Transverse colon (tissue), 4 donors: ENCODE measurements at regions not wholly inside any gene's neighbourhood (a gene's known extent, or its start where the extent isn't known, plus 50 kb on each side); places are given as distances from the start of the nearest gene placed in this dataset.

Experiments used
- DNase-seq: peaks from one replicate; pipeline ENCODE4 v3.0.0-alpha.2; 2019
- H3K27ac ChIP-seq, 4 donors: fragments of 200-600 bp; sonication (generic); 2 replicates each; pipeline ENCODE4 v1.5.1; 2016 to 2018; ENCODE audit warnings: inconsistent platforms in 4 of 4
- H3K27me3 ChIP-seq: fragments of 200-600 bp; sonication (generic); 2 replicates; pipeline ENCODE4 v1.5.1; 2017; ENCODE audit warnings: inconsistent platforms
- H3K36me3 ChIP-seq, 4 donors: fragments of 200-600 bp; sonication (generic); 2 replicates each; pipeline ENCODE4 v1.5.1; 2017 to 2019; ENCODE audit warnings: inconsistent platforms in 4 of 4
- H3K4me1 ChIP-seq, 4 donors: fragments of 200-600 bp; sonication (generic); 2 replicates each; pipeline ENCODE4 v1.5.1; 2017 to 2020; ENCODE audit warnings: inconsistent platforms in 4 of 4
- H3K4me3 ChIP-seq, 4 donors: fragments of 200-600 bp; sonication (generic); 1 replicate in 1 of 4; 2 replicates in 3 of 4; pipeline versions ENCODE4 v1.5.1 to v1.6.1; 2017 to 2019; ENCODE audit warnings: inconsistent platforms in 4 of 4
- H3K9me3 ChIP-seq, 2 donors: fragments of 200-600 bp; sonication (generic); 2 replicates each; pipeline ENCODE4 v1.5.1; 2017 to 2019; ENCODE audit warnings: inconsistent platforms in 2 of 2
- CTCF ChIP-seq, 5 experiments: fragments of 200-600 bp in 3 of 5; fragments of 450-650 bp in 2 of 5; sonication (generic) in 3 of 5; IDR thresholded peaks; 1 replicate in 2 of 5; 2 replicates in 3 of 5; pipeline ENCODE4 v1.5.1; 2016 to 2017; ENCODE audit warnings: antibody characterized with exemption in 5 of 5, inconsistent platforms in 3 of 5, mild to moderate bottlenecking in 2 of 5, moderate library complexity in 1 of 5
- EP300 ChIP-seq: sonication (generic); formaldehyde crosslinking; IDR thresholded peaks from one replicate; pipeline ENCODE4 v1.6.1; 2017; ENCODE audit warnings: antibody characterized with exemption, low read depth
- POLR2A ChIP-seq: fragments of 450-650 bp; IDR thresholded peaks from one replicate; pipeline ENCODE4 v1.6.1; 2016; ENCODE audit warnings: antibody characterized with exemption, mild to moderate bottlenecking, moderate library complexity
- POLR2AphosphoS5 ChIP-seq, 3 donors: sonication (generic); formaldehyde crosslinking; IDR thresholded peaks; one replicate each; pipeline ENCODE4 v1.6.1; 2016; ENCODE audit warnings: antibody characterized with exemption in 3 of 3
- WGBS, 2 donors: methylation state at CpG; one replicate each; pipeline ENCODE4 v1.1.5; 2018; ENCODE audit warnings: low coverage in 1 of 2; 5-methylcytosine and 5-hydroxymethylcytosine counted together
- in situ Hi-C, 4 donors: fragments of 200-750 bp; cut with MboI; loops; one replicate each; pipeline versions ENCODE4 v1.15.0 to v1.15.1; 2017; ENCODE audit warnings: low sequenced_read_pairs in 3 of 4, low pct_ligation_motif_present in 1 of 4, low pct_unique_long_range_greater_than_20kb in 1 of 4
- intact Hi-C: fragments of 100-400 bp; cut with DNase I; formaldehyde crosslinking; loops from one replicate; pipeline ENCODE4 v1.15.1; 2023; ENCODE audit warnings: low total_unique reads

DNA sequence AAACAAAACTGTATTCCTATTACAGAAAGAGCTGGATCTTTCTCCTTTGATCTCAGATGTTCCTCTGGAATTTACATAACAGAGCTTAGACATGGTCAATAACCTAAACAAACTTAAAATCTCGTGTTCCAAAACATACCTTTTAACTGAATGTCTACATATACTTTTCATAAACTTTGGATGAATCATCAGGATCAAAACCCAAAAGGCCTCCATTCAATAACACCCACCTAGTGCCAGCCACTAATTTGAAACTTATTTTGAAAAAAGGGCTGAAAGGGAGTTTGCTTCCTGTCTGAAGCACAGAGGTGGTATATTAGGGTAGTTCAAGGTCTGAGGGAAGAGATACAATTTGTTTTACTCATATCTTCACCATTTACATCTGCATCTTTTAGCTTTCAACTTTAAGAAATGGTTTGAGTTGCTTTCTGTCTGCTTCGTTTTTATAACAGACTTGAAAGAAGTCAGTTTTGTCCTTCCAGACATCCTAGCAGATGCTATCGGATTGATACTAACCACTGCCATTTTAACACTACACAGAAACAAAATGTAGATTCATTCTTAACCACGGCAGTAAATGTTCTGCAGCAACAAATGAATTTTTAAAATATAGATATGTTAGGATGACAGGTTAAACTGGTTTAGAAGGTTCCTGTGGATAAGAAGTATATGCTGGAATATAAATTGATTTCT, 242.8 kb upstream of the DKK2 start:
- H3K27me3 ChIP-seq: no peaks in the 10 kb centered on the region
- intact Hi-C loops: no loop called here
- TF ChIP-seq POLR2A (no peak), POLR2AphosphoS5 (IDR thresholded peaks at IDR 0.05) (no peak), CTCF (IDR thresholded peaks at IDR 0.05) (no peak), EP300 (no peak)
- in situ Hi-C loops: no loop called here
- no peaks in the 10 kb centered on the region for H3K9me3 ChIP-seq
- no peak overlapping the region for H3K4me3 ChIP-seq
- DNase-seq: no peak
- H3K4me1 ChIP-seq: no peaks in the 10 kb centered on the region
- no peaks in the 10 kb centered on the region for H3K36me3 ChIP-seq
- H3K27ac ChIP-seq: no peak overlapping the region
- WGBS, 2 donors: 46 to 60% methylated on average over 4 of the region's 4 CpGs

GRCh38 chr4:107276052-107276451, 239.9 kb upstream of the DKK2 start:
- H3K4me1 ChIP-seq: no peaks in the 10 kb centered on the region
- no peak overlapping the region for H3K27ac ChIP-seq
- intact Hi-C loops: no loop called here
- H3K9me3 ChIP-seq: no peaks in the 10 kb centered on the region
- no peak for DNase-seq
- in situ Hi-C loops: no loop called here
- H3K4me3 ChIP-seq: no peak overlapping the region
- no peak for TF ChIP-seq POLR2A
- no peak for TF ChIP-seq POLR2AphosphoS5 (IDR thresholded peaks at IDR 0.05)
- no peaks in the 10 kb centered on the region for H3K36me3 ChIP-seq
- no peaks in the 10 kb centered on the region for H3K27me3 ChIP-seq

GRCh38 chr4:107275225-107275624, 239.1 kb upstream of the DKK2 start:
- no peak for TF ChIP-seq POLR2AphosphoS5 (IDR thresholded peaks at IDR 0.05)
- TF ChIP-seq EP300: no peak
- TF ChIP-seq POLR2A: no peak
- TF ChIP-seq CTCF (IDR thresholded peaks at IDR 0.05): no peak
- Histone ChIP-seq H3K36me3 (no peaks in the 10 kb centered on the region), H3K9me3 (no peaks in the 10 kb centered on the region), H3K27ac (no peak overlapping the region), H3K27me3 (no peaks in the 10 kb centered on the region), H3K4me1 (no peaks in the 10 kb centered on the region), H3K4me3 (no peak overlapping the region)
- intact Hi-C loops (no loop called here), in situ Hi-C loops (no loop called here)
- no peak for DNase-seq

DNA sequence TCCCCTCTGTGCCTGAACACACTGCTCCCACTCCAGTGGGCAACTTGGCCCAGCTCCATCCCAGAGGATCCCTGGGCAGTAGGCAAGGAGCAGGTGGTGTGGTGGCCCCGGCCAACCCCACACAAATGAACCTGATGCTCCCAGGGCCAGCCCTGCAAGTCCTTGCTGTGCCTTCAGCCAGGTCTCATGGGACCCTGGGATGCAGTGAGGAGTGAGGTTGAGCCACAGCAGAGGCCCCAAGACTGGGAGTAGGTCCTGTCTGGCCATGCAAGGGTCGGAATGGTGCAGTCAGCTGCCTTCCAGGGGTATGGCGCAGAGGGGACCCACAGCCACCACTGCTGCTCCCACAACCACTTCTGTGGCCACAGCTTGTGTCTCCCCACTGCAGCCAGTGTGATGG, 234.5 kb upstream of the DKK2 start:
- 67% methylated on average over 3 of the region's 3 CpGs; no CpG with 5 or more reads in 1 of the 2 donors for WGBS, 2 donors
- intact Hi-C loops: no loop called here

More for the DNA sequence above, 234.5 kb upstream of the DKK2 start:
- in situ Hi-C loops: no loop called here
- DNase-seq: no peak
- H3K4me1 ChIP-seq: no peaks in the 10 kb centered on the region
- no peak for TF ChIP-seq POLR2A
- TF ChIP-seq CTCF (IDR thresholded peaks at IDR 0.05): no peak
- no peak for TF ChIP-seq POLR2AphosphoS5 (IDR thresholded peaks at IDR 0.05)
- no peak for TF ChIP-seq EP300
- no peaks in the 10 kb centered on the region for H3K27me3 ChIP-seq
- no peaks in the 10 kb centered on the region for H3K36me3 ChIP-seq
- H3K9me3 ChIP-seq: no peaks in the 10 kb centered on the region
- H3K4me3 ChIP-seq: no peak overlapping the region
- no peak overlapping the region for H3K27ac ChIP-seq
